HCT116 (cell line): ENCODE measurements at regions not wholly inside any gene's neighbourhood (a gene's known extent, or its start where the extent isn't known, plus 50 kb on each side); places are given as distances from the start of the nearest gene placed in this dataset.

ENCODE experiments used
- CBX3 ChIP-seq: IDR thresholded peaks from 2 replicates; pipeline ENCODE4 v1.6.1; 2012; ENCODE audit warnings: low read depth
- CEBPB ChIP-seq: IDR thresholded peaks from 2 replicates; pipeline ENCODE4 v1.6.1; 2012; ENCODE audit warnings: low read depth
- ELF1 ChIP-seq: IDR thresholded peaks from 2 replicates; pipeline ENCODE4 v1.6.1; 2012; ENCODE audit warnings: low read depth, borderline replicate concordance
- EZH2phosphoT487 ChIP-seq: fragments of 200-600 bp; IDR thresholded peaks from 2 replicates; pipeline ENCODE4 v1.6.1; 2018; ENCODE audit warnings: antibody characterized with exemption, borderline replicate concordance
- JUND ChIP-seq: IDR thresholded peaks from 2 replicates; pipeline ENCODE4 v1.6.1; 2012
- MAX ChIP-seq: IDR thresholded peaks from 2 replicates; pipeline ENCODE4 v1.6.1; 2012
- POLR2A ChIP-seq: IDR thresholded peaks from 2 replicates; pipeline ENCODE4 v1.7.0; 2011; ENCODE audit warnings: borderline replicate concordance; ENCODE audit not compliant: insufficient read depth, insufficient read length; ENCODE audit errors: extremely low read depth
- POLR2AphosphoS5 ChIP-seq: IDR thresholded peaks from 2 replicates; pipeline ENCODE4 v1.6.1; 2011; ENCODE audit warnings: mild to moderate bottlenecking, low read depth, low read length, moderate library complexity
- REST ChIP-seq: IDR thresholded peaks from 2 replicates; pipeline ENCODE4 v1.6.1; 2012; ENCODE audit warnings: low read depth
- YY1 ChIP-seq: IDR thresholded peaks from 2 replicates; pipeline ENCODE4 v1.6.1; 2011; ENCODE audit warnings: low read length, low read depth, moderate library complexity, mild to moderate bottlenecking; ENCODE audit not compliant: insufficient replicate concordance; ENCODE audit errors: extremely low read depth
- ZBTB33 ChIP-seq: IDR thresholded peaks from 2 replicates; pipeline ENCODE4 v1.6.1; 2011; ENCODE audit warnings: mild to moderate bottlenecking, low read length, moderate library complexity; ENCODE audit not compliant: insufficient replicate concordance; ENCODE audit errors: extremely low read depth
- ZFX ChIP-seq: fragments of 450-650 bp; IDR thresholded peaks from 2 replicates; pipeline ENCODE4 v1.6.1; 2017
- ZNF274 ChIP-seq: fragments of 200-500 bp; sonication (Bioruptor generic); IDR thresholded peaks from 2 replicates; pipeline ENCODE4 v1.6.1; 2014; ENCODE audit warnings: mild to moderate bottlenecking, low read depth, low read length, inconsistent platforms
- TF ChIP-seq, protein P1 (sequence below), 3 experiments: fragments of 200-600 bp in 1 of 3; sonication (generic) in 1 of 3; IDR thresholded peaks in 2 of 3; conservative IDR thresholded peaks in 1 of 3; 2 replicates each; pipeline ENCODE4 v1.5.1; 2012 to 2017; ENCODE audit warnings: low read depth in 2 of 3, low read length in 2 of 3, antibody characterized with exemption in 1 of 3, borderline replicate concordance in 1 of 3, control low read depth in 1 of 3, mild to moderate bottlenecking in 1 of 3, mixed read lengths in 1 of 3, mixed run types in 1 of 3, moderate library complexity in 1 of 3; ENCODE audit not compliant: insufficient read depth in 1 of 3

- TF ChIP-seq, protein P1, sequence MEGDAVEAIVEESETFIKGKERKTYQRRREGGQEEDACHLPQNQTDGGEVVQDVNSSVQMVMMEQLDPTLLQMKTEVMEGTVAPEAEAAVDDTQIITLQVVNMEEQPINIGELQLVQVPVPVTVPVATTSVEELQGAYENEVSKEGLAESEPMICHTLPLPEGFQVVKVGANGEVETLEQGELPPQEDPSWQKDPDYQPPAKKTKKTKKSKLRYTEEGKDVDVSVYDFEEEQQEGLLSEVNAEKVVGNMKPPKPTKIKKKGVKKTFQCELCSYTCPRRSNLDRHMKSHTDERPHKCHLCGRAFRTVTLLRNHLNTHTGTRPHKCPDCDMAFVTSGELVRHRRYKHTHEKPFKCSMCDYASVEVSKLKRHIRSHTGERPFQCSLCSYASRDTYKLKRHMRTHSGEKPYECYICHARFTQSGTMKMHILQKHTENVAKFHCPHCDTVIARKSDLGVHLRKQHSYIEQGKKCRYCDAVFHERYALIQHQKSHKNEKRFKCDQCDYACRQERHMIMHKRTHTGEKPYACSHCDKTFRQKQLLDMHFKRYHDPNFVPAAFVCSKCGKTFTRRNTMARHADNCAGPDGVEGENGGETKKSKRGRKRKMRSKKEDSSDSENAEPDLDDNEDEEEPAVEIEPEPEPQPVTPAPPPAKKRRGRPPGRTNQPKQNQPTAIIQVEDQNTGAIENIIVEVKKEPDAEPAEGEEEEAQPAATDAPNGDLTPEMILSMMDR (IDR thresholded peaks at IDR 0.05 in 2 of 3, conservative IDR thresholded peaks at IDR 0.05 in 1 of 3; ENCODE audit: borderline replicate concordance in 1 of 3, insufficient read depth in 1 of 3, low read depth in 2 of 3, low read length in 2 of 3): no peak
- no peak for TF ChIP-seq REST
- no peak for TF ChIP-seq ELF1
- no peak for TF ChIP-seq ZFX
- TF ChIP-seq EZH2phosphoT487: no peak
- no peak for TF ChIP-seq POLR2AphosphoS5
- TF ChIP-seq YY1: no peak
- TF ChIP-seq CEBPB: no peak
- TF ChIP-seq POLR2A: no peak
- no peak for TF ChIP-seq ZNF274
- no peak for TF ChIP-seq JUND
- TF ChIP-seq MAX: no peak
- TF ChIP-seq CBX3: no peak
- no peak for TF ChIP-seq ZBTB33
These were observed 655.0 kb downstream of the STK39 start for GRCh38 chr2:167592441-167592840.
